ENCODE measurements at regions not wholly inside any gene's neighbourhood (a gene's known extent, or its start where the extent isn't known, plus 50 kb on each side); places are given as distances from the start of the nearest gene placed in this dataset.
"Not testable (repeated sequence)": the region's sequence is repeated elsewhere in the genome, so short reads cannot be mapped to it uniquely, and the experiment has no call there.

- no peak for DNase-seq
These were observed 330.1 kb downstream of the SUCLG1 start for GRCh38 chr2:84129018-84129417.

- DNase-seq: not testable (repeated sequence)
These were observed 331.3 kb downstream of the SUCLG1 start for GRCh38 chr2:84127812-84128211.

GRCh38 chr2:84126530-84126929 is 332.6 kb downstream of the SUCLG1 start:
- peak; percentile 42 for DNase-seq

- DNase-seq: no peak
These were observed 333.0 kb downstream of the SUCLG1 start for GRCh38 chr2:84126084-84126483.

GRCh38 chr2:84116143-84116542 is 342.9 kb downstream of the SUCLG1 start:
- DNase-seq: no peak

GRCh38 chr2:84115173-84115857 is 343.8 kb downstream of the SUCLG1 start:
- no peak for DNase-seq

- not testable (repeated sequence) for DNase-seq
These were observed 355.1 kb downstream of the SUCLG1 start for GRCh38 chr2:84103816-84104527.

- no peak for DNase-seq
These were observed 356.8 kb downstream of the SUCLG1 start for GRCh38 chr2:84102274-84102673.

GRCh38 chr2:84088656-84089055 is 370.4 kb downstream of the SUCLG1 start:
- no peak for DNase-seq

- DNase-seq: peak; percentile 18
These were observed 373.5 kb downstream of the SUCLG1 start for GRCh38 chr2:84085562-84085961.

- no peak for DNase-seq
These were observed 374.2 kb downstream of the SUCLG1 start for GRCh38 chr2:84084856-84085255.

- no peak for DNase-seq
These were observed 375.1 kb downstream of the SUCLG1 start for GRCh38 chr2:84083984-84084383.

- DNase-seq: no peak
These were observed 380.6 kb downstream of the SUCLG1 start for GRCh38 chr2:84078471-84078870.

GRCh38 chr2:84077496-84077895 is 381.6 kb downstream of the SUCLG1 start:
- no peak for DNase-seq

- DNase-seq: no peak
These were observed 388.0 kb downstream of the SUCLG1 start for GRCh38 chr2:84071050-84071449.

GRCh38 chr2:84065857-84066256 is 393.2 kb downstream of the SUCLG1 start:
- DNase-seq: no peak

GRCh38 chr2:84057917-84058560 is 401.0 kb downstream of the SUCLG1 start:
- DNase-seq: no peak

- DNase-seq: no peak
These were observed 403.3 kb downstream of the SUCLG1 start for GRCh38 chr2:84055816-84056215.

- not testable (repeated sequence) for DNase-seq
These were observed 404.5 kb downstream of the SUCLG1 start for GRCh38 chr2:84054577-84054976.

- DNase-seq: no peak
These were observed 406.2 kb downstream of the SUCLG1 start for GRCh38 chr2:84052913-84053312.

- DNase-seq: no peak
These were observed 407.0 kb downstream of the SUCLG1 start for GRCh38 chr2:84052043-84052442.

- DNase-seq: no peak
These were observed 410.1 kb downstream of the SUCLG1 start for GRCh38 chr2:84048964-84049363.

GRCh38 chr2:84041506-84041905 is 417.6 kb downstream of the SUCLG1 start:
- no peak for DNase-seq

- no peak for DNase-seq
These were observed 418.8 kb downstream of the SUCLG1 start for GRCh38 chr2:84040281-84040680.
